PC-9 (cell line): ENCODE measurements at regions not wholly inside any gene's neighbourhood (a gene's known extent, or its start where the extent isn't known, plus 50 kb on each side); places are given as distances from the start of the nearest gene placed in this dataset.

Experiments
- BruUV-seq: library from RNA; stranded (reverse); fragments of 400-500 nt; replicated peaks from 2 replicates; lab custom pipeline; 2021; lab: Mats Ljungman, UMichigan
- CTCF ChIA-PET: fragments of 300-600 bp; sonication (Branson Sonifier 250); formaldehyde crosslinking; loops from one replicate; lab custom pipeline; 2022; ENCODE audit warnings: antibody characterized with exemption; lab: Charles Lee
- POLR2A ChIA-PET: fragments of 300-600 bp; sonication (Branson Sonifier 250); formaldehyde crosslinking; loops from one replicate; lab custom pipeline; 2022; ENCODE audit warnings: antibody characterized with exemption; ENCODE audit not compliant: unreplicated experiment; lab: Charles Lee
- DNase-seq, 2 experiments: peaks; one replicate each; pipeline versions ENCODE4 v3.0.0 to v3.0.0-alpha.2; 2015 to 2022; ENCODE audit warnings: mixed read lengths in 1 of 2
- H2AFZ ChIP-seq: fragments of 200-600 bp; sonication (generic); 2 replicates; pipeline ENCODE4 v1.8.1; 2017; ENCODE audit warnings: antibody characterized with exemption
- H3F3A ChIP-seq: fragments of 200-600 bp; sonication (generic); 2 replicates; pipeline ENCODE4 v1.8.1; 2017; ENCODE audit warnings: antibody characterized with exemption, mild to moderate bottlenecking, low read depth; ENCODE audit not compliant: insufficient read depth
- H3K27ac ChIP-seq: fragments of 200-600 bp; sonication (generic); 2 replicates; pipeline ENCODE4 v1.6.1; 2016; ENCODE audit warnings: mixed run types
- H3K27me3 ChIP-seq: fragments of 200-600 bp; sonication (generic); 2 replicates; pipeline ENCODE4 v1.6.1; 2016; ENCODE audit warnings: low read depth, mixed run types; ENCODE audit not compliant: insufficient read depth
- H3K36me3 ChIP-seq: fragments of 200-600 bp; sonication (generic); 2 replicates; pipeline ENCODE4 v1.6.1; 2016; ENCODE audit warnings: low read depth, mixed run types
- H3K4me1 ChIP-seq: fragments of 200-600 bp; sonication (generic); replicated peaks from 2 replicates; pipeline ENCODE4 v1.6.1; 2016; ENCODE audit warnings: mixed run types; ENCODE audit not compliant: insufficient read depth
- H3K4me2 ChIP-seq: fragments of 200-600 bp; sonication (generic); 2 replicates; pipeline ENCODE4 v1.6.1; 2017; ENCODE audit warnings: mixed run types
- H3K4me3 ChIP-seq: fragments of 200-600 bp; sonication (generic); 2 replicates; pipeline ENCODE4 v1.6.1; 2016; ENCODE audit warnings: mixed run types
- H3K79me2 ChIP-seq: fragments of 200-600 bp; sonication (generic); 2 replicates; pipeline ENCODE4 v1.6.1; 2017; ENCODE audit warnings: low read depth, mixed run types
- H3K9me2 ChIP-seq: fragments of 200-600 bp; sonication (generic); 2 replicates; pipeline ENCODE4 v1.8.1; 2017; ENCODE audit warnings: mild to moderate bottlenecking; ENCODE audit not compliant: insufficient read depth
- H3K9me3 ChIP-seq: fragments of 200-600 bp; sonication (generic); 2 replicates; pipeline ENCODE4 v1.8.1; 2016; ENCODE audit warnings: low read depth; ENCODE audit not compliant: insufficient read depth
- H4K20me1 ChIP-seq: fragments of 200-600 bp; sonication (generic); 2 replicates; pipeline ENCODE4 v1.8.1; 2017; ENCODE audit not compliant: insufficient read depth
- CTCF ChIP-seq: fragments of 200-600 bp; sonication (generic); conservative IDR thresholded peaks from 2 replicates; pipeline ENCODE4 v1.6.1; 2017; ENCODE audit warnings: mixed run types, antibody characterized with exemption, mild to moderate bottlenecking, moderate library complexity
- EZH2 ChIP-seq: fragments of 200-600 bp; sonication (generic); IDR thresholded peaks from 2 replicates; pipeline ENCODE4 v1.8.0; 2017; ENCODE audit warnings: antibody characterized with exemption, low read depth
- intact Hi-C: fragments of 100-400 bp; cut with micrococcal nuclease; formaldehyde crosslinking; loops from one replicate; pipeline ENCODE4 v1.10.0; 2022; ENCODE audit not compliant: unreplicated experiment

GRCh38 chrX:128653524-128654060 is 601.4 kb upstream of the ACTRT1 start:
- H3K36me3 ChIP-seq: no peaks in the 10 kb centered on the region
- BruUV-seq: no TSS peak
- intact Hi-C loops: no loop called here
- H3K9me2 ChIP-seq: no peaks in the 10 kb centered on the region
- H4K20me1 ChIP-seq: no peaks in the 10 kb centered on the region
- no peaks in the 10 kb centered on the region for H3K9me3 ChIP-seq
- no peaks in the 10 kb centered on the region for H3K79me2 ChIP-seq
- no peak overlapping the region for H3K27ac ChIP-seq
- H3K4me1 ChIP-seq: no peaks in the 10 kb centered on the region
- TF ChIP-seq EZH2 (no peak), CTCF (no peak)
- no peaks in the 10 kb centered on the region for H3K27me3 ChIP-seq
- H3F3A ChIP-seq: no peaks in the 10 kb centered on the region
- H2AFZ ChIP-seq: no peak overlapping the region
- no peak overlapping the region for H3K4me2 ChIP-seq
- H3K4me3 ChIP-seq: no peak overlapping the region
- ChIA-PET CTCF (no interaction called here), POLR2A (no interaction called here)
- DNase-seq: no peak

- Histone ChIP-seq H3K9me3 (no peaks in the 10 kb centered on the region), H3K9me2 (no peaks in the 10 kb centered on the region; the same call in 1 of the 2 replicates), H3K27me3 (no peaks in the 10 kb centered on the region), H3K36me3 (no peaks in the 10 kb centered on the region), H3K4me3 (no peak overlapping the region), H3K4me2 (no peak overlapping the region), H3K27ac (no peak overlapping the region), H4K20me1 (no peaks in the 10 kb centered on the region), H3F3A (no peaks in the 10 kb centered on the region), H3K4me1 (no peaks in the 10 kb centered on the region), H2AFZ (no peak overlapping the region), H3K79me2 (no peaks in the 10 kb centered on the region)
- ChIA-PET CTCF (no interaction called here), POLR2A (no interaction called here)
- no peak for DNase-seq
- no TSS peak for BruUV-seq
- intact Hi-C loops: no loop called here
- TF ChIP-seq CTCF: no peak
- TF ChIP-seq EZH2: no peak
These were observed 598.1 kb upstream of the ACTRT1 start for GRCh38 chrX:128650326-128650725.

- Histone ChIP-seq H3K4me3 (no peak overlapping the region), H3F3A (no peaks in the 10 kb centered on the region), H3K27ac (no peak overlapping the region), H3K9me2 (no peaks in the 10 kb centered on the region; the same call in 1 of the 2 replicates), H3K36me3 (no peaks in the 10 kb centered on the region), H4K20me1 (no peaks in the 10 kb centered on the region), H3K27me3 (no peaks in the 10 kb centered on the region), H3K79me2 (no peaks in the 10 kb centered on the region), H3K4me1 (no peaks in the 10 kb centered on the region), H2AFZ (no peak overlapping the region), H3K9me3 (no peaks in the 10 kb centered on the region), H3K4me2 (no peak overlapping the region)
- intact Hi-C loops: no loop called here
- BruUV-seq: no TSS peak
- DNase-seq: no peak
- ChIA-PET CTCF (no interaction called here), POLR2A (no interaction called here)
- TF ChIP-seq EZH2: no peak
These were observed 582.6 kb upstream of the ACTRT1 start for GRCh38 chrX:128634754-128635153.

GRCh38 chrX:128623361-128623760 is 571.2 kb upstream of the ACTRT1 start:
- BruUV-seq: no TSS peak
- Histone ChIP-seq H3K4me2 (no peak overlapping the region), H3K36me3 (no peaks in the 10 kb centered on the region), H3K9me3 (no peaks in the 10 kb centered on the region), H3K4me1 (no peaks in the 10 kb centered on the region), H3K27me3 (no peaks in the 10 kb centered on the region), H3F3A (no peaks in the 10 kb centered on the region), H4K20me1 (no peaks in the 10 kb centered on the region), H2AFZ (no peak overlapping the region), H3K9me2 (no peaks in the 10 kb centered on the region), H3K79me2 (no peaks in the 10 kb centered on the region), H3K4me3 (no peak overlapping the region), H3K27ac (no peak overlapping the region)
- intact Hi-C loops: no loop called here
- no peak for TF ChIP-seq EZH2
- TF ChIP-seq CTCF: no peak
- POLR2A ChIA-PET: no interaction called here
- no peak for DNase-seq
- CTCF ChIA-PET: no interaction called here
